NCI-H1417 treated with DMSO at 0.1 percent for 48 hours (cell line): ENCODE measurements at regions not wholly inside any gene's neighbourhood (a gene's known extent, or its start where the extent isn't known, plus 50 kb on each side); places are given as distances from the start of the nearest gene placed in this dataset.
"Not testable (repeated sequence)": the region's sequence is repeated elsewhere in the genome, so short reads cannot be mapped to it uniquely, and the experiment has no call there.

ENCODE experiments used
- DNase-seq: peaks from one replicate; lab custom pipeline; 2025; lab: John Stamatoyannopoulos, UW

DNA sequence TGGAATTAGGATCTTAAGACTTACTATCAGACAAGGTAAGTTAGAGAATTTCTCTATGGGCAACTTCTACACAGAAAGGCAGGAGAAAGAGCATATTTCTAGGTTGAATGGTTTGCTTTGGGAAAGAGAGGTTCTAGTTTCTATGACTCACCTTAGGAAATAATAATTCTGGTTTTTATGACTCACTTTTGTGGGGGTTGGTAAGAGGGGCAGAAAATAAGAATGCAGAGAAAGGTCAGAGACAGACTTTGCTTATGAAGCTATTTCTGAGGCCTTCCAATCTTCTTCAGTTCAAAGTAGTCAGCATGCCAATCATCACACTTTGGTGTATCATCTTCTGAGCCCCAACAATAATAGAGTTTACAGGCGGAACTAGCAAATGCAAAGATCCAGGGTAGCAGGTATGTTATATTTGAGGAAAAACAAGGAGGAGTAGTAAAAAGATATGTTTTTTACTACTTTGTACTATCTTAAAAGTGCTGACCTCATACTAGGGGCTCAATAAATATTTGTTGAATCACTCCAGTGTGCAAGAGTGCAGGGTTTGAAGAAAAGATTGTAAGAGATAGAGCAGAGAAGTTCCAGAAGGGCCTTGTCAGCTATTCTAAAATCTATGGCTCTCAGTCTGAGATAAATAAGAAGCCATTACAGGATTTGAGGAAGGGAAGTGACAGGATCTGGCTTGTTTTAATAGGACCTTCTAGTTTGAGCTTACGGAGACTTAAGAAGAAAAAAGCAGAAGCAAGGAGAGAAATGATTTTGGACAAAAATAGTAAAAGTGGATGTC, 56.7 kb upstream of the LRFN5 start:
- DNase-seq = no peak

DNA sequence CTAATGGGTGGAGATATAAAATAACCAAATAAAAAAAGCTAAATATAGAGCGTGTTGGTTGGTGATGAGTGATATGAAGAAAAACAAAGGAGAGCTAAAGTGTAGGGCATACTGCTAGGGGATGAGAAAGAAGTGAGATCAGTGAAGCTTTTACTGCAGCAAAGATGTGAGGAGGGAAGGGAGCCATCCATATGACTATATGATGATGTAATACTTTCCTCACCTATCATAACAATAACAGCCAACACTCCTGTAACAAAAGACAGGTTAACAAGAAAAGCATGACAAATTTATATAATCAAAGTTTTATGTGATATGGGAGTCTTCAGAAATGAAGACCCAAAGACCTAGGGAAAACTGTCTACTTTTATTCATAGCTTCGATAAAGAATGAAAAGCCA, 57.4 kb upstream of the LRFN5 start:
- DNase-seq = no peak

DNA sequence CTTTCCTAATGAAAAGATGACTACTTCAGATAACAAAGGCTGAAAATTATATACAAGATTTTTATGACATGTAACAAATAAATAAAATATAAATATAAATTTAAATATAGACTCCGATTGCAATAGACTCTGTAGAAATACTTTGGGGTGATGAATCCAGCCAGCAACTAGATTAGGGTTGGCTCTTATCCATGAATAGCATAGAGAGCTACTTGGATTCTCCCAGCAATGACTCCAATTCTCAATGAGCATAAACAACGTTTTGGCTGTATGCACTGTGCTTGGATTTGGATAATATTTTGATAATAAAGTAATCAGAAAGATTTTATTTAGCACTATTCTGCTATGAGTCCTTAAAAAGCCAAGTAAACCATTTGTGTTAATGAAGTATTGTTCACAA, 58.0 kb upstream of the LRFN5 start:
- no peak for DNase-seq

DNA sequence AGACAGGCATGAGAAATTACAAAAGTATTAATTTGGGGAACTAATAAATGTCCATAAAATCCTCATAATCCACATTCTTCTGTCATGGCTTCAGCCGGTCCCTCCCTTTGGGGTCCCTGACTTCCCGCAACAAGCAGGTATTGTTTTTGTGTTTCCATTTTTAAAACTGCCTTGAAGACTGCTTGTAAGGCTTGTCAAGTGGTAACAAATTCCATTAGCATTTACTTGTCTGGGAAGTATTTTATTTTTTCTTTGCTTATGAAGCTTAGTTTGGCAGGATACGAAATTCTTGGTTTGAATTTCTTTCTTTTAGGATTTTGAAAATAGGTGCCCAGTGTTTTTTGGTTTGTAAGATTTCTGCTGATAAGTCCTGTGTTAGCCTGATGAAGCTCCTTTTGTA, 65.3 kb upstream of the LRFN5 start:
- no peak for DNase-seq

DNA sequence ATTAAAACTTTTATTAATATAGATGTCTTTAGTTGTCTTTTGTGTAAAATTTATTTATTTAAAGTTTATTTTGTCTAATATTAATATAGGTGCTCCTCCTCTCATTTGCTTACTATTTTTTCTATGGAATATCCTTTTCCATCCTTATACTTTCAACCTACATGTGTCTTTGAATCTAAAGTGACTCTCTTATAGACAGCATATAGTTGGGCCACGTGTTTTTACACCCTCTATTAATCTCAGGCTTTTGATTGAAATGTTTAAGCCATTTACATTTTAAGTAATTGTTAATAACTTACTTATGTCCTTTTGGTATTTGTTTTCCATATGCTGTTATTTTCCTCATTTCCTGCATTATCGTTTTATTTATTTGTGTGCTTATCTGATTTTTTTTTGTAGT, 74.4 kb upstream of the LRFN5 start:
- DNase-seq = no peak

DNA sequence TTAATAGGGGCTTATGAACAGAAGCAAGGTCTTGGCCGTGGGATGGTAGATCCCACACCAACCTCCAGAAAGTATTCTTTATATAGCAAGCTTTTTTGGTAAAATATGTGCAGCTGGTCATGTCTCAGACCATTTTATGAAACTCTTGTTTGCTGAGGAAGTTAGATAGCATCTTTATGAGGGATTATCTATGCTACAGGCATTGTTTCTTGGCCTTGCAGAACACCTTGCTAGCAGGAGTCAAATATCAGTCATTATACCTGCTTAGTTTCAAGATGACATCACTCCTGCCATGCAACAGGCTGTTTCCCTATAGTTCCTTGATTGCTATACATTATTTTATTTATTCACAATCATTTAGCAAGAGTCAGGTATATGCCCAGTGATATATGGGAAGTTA, 84.8 kb upstream of the LRFN5 start:
- no peak for DNase-seq

DNA sequence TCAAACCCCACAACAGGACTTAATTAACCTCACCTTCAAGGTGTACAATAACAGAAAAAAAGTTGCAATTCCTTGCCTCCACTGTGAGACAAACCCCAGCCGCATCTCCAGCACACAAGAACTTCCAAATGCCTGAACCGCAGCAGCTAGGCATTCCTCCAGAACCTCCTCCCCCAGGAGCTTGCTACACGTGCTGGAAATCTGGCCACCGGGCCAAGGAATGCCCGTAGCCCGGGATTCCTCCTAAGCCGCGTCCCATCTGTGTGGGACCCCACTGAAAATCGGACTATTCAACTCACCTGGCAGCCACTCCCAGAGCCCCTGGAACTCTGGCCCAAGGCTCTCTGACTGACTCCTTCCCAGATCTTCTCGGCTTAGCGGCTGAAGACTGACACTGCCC, 88.6 kb upstream of the LRFN5 start:
- not testable (repeated sequence) for DNase-seq

DNA sequence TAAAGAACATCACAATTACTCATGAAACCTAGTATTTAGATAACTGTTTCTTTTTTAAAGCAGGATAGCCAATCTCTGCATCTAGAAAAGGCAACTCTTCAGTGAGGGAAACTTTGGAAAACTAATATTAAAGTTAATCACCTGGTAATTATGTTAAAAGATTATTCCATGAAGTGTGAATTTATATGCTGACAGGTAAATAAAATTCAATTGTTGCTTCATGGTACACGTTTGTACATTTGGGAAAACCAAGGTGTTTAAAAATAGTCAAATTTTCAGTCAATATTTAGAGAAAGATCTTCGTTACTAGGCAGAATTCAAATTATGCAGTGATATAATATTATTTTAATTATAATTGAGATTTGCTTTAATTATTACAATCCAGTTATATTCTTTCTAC, 100.1 kb upstream of the LRFN5 start:
- no peak for DNase-seq

DNA sequence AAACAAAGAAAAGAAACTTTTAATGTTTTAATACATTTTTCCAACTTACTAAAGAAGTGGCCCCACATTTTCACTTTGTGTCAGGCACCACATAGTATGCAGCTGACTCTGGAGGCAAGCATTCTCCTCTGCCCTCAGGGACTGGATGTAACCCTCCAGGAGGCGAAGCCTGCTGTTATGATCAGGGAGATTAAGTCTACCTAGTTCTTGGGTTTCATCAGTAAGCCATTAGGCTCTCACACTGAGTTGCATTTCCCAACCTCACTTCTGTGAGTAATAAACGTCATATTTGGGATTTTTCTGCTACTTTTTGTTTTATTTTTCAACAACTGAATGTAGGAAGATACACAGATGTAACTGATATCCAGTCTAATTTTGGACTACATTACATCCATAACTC, 101.2 kb upstream of the LRFN5 start:
- no peak for DNase-seq

DNA sequence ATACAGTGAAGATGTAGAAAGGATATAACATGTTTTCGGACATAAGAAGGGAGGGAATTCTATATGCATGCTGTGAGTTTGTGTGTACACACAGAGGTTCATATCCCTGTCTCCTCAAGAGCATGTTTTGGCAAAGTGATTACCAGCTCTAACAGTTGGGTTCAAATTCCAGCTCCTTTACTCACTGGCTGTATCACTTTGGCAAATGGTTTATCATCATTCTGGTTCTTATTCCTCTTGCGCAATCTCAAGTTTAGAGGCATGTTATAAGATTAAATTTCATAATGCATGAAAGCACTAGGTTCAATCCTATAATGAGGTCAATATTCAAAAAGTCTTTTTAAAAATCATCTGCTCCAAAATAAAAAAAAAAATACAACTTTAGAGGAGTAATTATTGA, 107.7 kb upstream of the LRFN5 start:
- DNase-seq = no peak

DNA sequence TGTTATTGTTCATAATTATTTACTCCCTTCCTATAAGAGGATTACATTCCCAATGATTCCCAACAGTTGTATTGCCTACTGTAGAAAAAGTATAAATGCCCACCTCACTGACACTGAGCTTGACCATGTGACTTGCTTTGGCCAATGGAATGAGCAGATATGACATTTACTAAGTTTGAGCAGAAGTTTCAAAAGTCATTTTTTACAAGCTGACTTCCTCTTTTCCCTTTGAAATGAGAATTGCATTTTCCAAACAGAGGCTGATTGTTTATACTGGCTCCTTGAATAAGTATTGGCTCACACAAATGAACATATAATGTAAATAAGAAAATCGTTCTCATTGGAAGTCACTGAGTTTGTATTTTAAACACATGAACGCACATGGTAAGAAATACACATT, 116.4 kb upstream of the LRFN5 start:
- DNase-seq = no peak

DNA sequence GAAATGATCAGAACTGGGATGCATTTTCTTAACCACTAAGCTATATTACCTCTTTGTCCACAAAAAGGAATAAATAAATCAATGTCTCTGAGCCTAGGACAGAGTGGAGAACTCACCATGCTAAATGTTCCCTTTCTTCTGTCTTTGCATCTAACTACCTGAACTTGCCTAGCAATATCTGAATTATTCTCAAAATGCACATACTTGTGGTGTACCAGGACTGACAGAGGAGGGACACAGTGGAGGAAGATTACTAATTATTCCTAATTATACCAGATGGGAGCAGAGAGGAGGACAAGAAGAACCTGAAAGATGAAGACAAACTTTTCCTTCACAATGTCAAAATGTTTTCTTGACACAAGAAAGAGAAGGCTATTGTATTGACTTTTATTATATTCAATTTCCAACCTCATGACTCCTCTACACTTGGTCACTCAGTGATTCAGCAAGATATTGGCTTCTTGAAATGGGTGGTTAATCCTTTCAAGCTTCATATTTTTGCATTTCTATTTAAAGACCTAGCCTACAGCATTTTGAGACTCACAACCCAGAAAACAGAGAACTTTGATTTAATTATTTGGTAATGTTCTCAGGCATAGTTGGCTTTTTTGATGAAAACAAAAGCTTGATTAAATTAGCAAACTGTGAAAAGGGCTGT, 117.2 kb upstream of the LRFN5 start:
- DNase-seq = no peak

DNA sequence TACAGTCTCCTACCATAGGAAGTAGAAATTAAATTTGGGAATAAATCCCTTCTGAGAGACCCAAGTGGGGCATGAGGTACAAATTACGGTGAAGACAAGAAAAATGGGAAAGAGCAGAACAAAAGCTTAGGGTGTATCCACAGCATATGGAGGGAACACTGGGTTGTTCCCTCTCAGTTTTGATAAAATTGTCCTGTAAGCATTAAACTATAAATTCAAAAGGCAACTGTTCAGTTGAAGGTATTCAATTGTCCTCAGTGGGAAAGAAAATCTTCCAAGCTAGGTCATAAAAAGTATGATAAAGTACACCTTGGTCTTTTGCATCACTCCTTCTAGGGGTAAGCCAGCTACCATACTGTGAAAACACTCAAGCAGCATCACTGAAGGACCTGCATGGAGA, 118.3 kb upstream of the LRFN5 start:
- no peak for DNase-seq

DNA sequence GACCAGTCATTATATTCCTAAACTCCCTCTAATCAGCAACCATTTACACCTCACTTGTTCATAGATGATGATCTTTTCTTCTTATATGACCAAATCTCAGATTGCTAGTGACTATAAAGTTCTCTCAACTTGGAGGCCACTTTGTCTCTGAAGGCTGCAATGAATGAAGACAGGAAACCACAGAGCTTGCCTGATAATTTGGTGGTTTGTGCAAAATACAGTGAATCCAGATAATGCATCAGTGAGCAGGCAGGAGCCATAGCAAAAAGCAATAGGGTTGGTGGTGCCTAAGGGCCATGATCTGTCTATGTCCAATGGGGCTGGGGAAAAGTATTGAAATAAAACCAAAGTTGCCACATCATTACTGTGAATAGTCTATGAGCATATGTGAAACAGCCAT, 123.8 kb upstream of the LRFN5 start:
- no peak for DNase-seq

DNA sequence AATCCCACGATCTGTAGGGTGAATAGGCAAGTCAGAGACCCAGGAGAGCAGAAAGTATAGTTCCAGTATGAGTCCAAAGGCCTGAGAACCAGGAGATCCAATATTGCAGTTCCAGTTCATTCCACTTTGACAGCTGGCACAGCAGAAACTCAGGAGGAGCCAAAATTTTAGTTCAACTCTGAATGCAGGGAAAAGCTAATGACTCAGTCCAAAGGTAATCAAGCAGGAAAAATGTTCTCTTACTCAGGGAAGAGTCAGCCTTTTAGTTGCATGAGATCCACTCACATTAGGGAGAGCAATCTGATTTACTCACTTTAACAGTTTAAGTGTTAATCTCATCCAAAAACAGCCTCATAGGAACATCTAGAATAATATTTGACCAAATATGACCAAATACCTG, 130.2 kb upstream of the LRFN5 start:
- DNase-seq = no peak

DNA sequence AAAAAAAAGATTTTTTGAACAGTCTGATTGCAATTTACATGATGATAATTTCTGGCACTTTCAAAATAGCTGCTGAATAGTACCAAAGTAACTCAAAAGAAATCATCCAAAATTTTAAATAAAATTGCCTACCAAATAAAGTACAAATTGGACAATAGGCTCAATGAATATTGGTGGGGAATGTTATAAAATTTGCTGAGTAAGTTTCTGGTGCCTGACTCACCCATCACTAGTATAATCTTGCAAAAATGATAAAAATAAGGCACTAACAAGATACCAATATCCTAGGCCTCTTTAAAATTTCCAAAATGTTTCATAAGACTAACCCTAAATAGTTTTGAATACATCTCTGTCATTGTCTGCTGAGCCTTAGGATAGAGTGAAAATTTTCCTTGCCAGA, 145.3 kb upstream of the LRFN5 start:
- no peak for DNase-seq

DNA sequence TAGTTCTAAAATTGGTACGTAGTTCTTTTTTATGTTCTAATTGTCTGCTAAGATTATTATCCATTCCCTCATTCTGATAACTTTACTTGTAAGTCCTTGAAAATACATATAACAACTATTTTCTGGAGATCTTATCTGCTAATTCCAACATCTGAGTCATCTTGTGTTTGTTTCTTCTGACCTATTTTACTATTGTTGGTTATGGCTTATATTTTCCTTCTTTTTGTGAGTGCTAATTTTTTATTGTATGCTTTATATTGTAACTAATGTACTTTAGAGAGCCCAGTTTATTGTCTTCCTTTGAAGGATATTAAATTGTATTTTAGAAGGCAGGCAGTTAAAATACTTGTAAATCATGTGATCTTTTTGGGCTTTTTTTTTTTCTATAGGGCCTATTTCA, 149.3 kb upstream of the LRFN5 start:
- DNase-seq = no peak

DNA sequence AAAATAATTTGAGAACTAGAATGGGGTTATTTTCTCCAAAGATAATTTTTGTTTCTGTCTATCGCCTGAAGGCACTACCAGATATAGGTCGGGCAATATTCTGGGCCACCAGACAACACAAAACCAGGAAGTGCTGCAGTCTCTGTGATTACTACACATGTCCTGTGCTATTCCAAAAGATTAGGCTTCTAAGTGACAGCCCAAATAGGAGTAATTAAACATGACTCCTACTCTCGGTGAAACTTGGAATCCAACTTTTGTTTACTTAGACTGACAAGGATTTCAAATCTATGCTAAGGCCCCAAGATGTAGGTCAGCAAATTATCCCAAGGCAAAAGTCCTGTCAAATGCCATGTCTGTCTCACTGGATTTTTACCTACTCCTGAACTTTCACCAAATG, 157.6 kb upstream of the LRFN5 start:
- no peak for DNase-seq

DNA sequence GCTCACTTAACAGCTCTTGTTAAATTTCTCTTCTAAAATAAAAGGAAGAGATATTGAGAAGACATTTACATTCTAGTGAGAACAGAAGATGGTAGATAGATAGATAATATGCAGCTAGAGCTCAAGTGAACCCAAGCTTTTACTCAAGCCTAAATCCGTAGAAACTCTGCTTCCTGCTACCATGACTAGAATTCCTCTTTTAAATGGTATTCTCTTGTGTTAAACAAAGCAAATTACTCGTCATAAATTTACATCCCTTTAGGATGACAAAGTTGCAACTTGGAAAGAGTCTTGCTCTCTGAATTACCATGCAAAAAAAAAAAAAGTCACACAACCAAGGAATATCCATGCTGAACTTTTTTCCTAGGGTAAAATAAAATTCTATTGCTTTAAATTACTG, 160.7 kb upstream of the LRFN5 start:
- no peak for DNase-seq

DNA sequence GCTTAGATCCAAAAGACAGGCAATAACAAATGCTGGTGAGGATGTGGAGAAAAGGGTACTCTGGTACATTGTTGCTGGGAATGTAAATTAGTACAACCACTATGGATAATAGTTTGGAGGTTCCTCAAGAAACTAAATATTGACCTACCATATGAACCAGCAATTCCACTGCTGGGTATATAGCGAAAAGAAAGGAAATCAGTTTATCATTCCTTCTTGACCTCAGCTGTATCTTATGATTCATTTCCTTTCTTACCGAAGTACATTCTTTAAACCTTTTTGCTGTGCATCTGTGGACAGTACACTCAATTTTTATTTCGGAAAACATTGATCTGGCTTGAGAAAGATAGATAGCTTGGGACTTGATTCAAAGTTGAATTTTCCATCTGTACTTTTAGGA, 183.2 kb upstream of the LRFN5 start:
- DNase-seq = no peak

DNA sequence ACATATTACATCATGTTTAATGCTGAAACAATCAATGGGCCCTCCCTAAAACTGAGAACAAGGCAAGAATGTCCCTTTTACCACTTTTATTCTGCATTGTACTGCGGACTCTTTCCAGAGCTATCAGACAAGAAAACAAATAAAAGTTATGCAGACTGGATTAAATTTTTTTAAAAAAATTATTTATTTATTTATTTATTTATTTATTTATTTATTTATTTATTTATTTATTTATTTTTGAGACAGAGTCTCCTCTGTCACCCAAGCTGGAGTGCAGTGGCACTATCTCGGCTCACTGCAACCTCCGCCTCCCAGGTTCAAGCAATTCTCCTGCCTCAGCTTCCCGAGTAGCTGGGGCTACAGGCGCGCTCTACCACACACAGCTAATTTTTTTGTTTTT, 185.4 kb upstream of the LRFN5 start:
- DNase-seq = not testable (repeated sequence)

DNA sequence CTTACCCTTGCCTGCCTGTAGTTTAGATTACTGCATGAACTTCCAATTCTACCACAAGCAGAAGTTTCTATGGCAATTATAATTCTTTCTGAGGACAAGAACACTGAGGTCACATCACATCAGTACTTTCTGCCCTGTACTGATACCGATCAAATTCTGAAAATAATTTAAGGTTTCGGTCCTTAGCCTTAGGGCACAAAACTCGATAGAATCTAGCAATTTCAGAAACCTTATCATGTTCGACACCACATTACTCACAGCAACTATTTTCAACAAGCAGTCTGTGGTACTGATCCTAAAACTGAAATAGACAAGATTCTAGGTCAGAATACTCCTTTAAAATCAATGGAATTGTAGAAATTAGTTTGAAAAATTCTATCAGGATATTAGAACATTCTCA, 187.0 kb upstream of the LRFN5 start:
- no peak for DNase-seq

DNA sequence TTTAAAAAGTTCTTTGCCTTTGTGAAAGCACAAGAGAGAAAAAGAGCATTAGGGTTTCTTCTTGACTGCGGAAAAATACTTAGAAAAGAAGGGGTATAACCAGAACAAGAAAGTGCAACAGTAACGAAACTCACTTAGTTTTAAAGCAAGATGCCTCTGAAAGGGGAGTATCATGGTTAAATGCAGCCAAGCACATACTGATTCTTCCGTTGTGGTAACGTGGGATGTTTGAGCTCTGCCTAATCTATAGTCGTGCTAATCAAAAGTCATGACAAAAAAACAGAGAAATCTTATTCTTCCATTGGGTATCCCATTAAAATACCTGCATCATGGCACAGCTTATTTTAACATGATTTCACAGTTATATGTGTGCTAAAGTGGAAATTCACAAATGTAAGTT, 187.8 kb upstream of the LRFN5 start:
- no peak for DNase-seq

DNA sequence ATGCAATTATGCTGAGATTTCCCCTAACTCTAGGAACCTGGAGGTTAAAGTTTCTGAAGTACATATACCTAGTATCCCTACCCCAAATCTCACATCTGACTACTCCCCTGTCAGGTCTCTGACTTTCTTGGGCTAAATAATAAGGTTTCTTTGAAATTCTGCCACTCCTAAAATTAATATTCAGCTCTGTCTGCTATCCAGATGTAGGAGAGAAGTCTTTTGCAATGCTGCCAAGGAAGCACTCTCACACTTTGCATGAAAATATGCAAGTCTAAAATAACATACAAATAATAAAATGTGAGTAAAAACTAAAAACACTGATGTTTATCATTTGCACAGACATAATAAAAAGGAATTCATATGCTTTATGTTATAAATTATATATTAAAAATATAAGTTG, 196.9 kb upstream of the LRFN5 start:
- no peak for DNase-seq
